DND-41 (cell line): ENCODE measurements at regions not wholly inside any gene's neighbourhood (a gene's known extent, or its start where the extent isn't known, plus 50 kb on each side); places are given as distances from the start of the nearest gene placed in this dataset.

Experiments used
- CTCF ChIP-seq: IDR thresholded peaks from 2 replicates; pipeline ENCODE4 v1.5.1; 2012; ENCODE audit warnings: borderline replicate concordance, low read length, moderate library complexity, mild to moderate bottlenecking; ENCODE audit not compliant: poor library complexity, severe bottlenecking; ENCODE audit errors: extremely low read depth
- EZH2 ChIP-seq: IDR thresholded peaks from 3 replicates; pipeline ENCODE4 v1.6.1; 2012; ENCODE audit warnings: borderline replicate concordance, low read depth, mild to moderate bottlenecking, moderate library complexity, low read length, inconsistent platforms; ENCODE audit not compliant: severe bottlenecking

- TF ChIP-seq CTCF (no peak), EZH2 (no peak)
Measured at GRCh38 chr12:131370321-131370720, 340.6 kb upstream of the SFSWAP start.
